H1 (cell line): ENCODE measurements at regions not wholly inside any gene's neighbourhood (a gene's known extent, or its start where the extent isn't known, plus 50 kb on each side); places are given as distances from the start of the nearest gene placed in this dataset.

ENCODE experiments used
- BRCA1 ChIP-seq: IDR thresholded peaks from 2 replicates; pipeline ENCODE4 v1.6.1; 2012; ENCODE audit warnings: low read depth, low read length, improper control_type of control experiment
- EP300 ChIP-seq, 2 experiments: IDR thresholded peaks; 1 replicate in 1 of 2; 2 replicates in 1 of 2; pipeline ENCODE4 v1.6.1; 2011 to 2012; ENCODE audit warnings: low read depth in 2 of 2, low read length in 2 of 2, mild to moderate bottlenecking in 2 of 2, borderline replicate concordance in 1 of 2, inconsistent platforms in 1 of 2, moderate library complexity in 1 of 2
- FOSL1 ChIP-seq: IDR thresholded peaks from 2 replicates; pipeline ENCODE4 v1.6.1; 2011; ENCODE audit warnings: mild to moderate bottlenecking, low read depth, low read length, moderate library complexity; ENCODE audit not compliant: insufficient read depth
- SUZ12 ChIP-seq: fragments of 200-600 bp; sonication (generic); IDR thresholded peaks from 2 replicates; pipeline ENCODE4 v1.6.1; 2012; ENCODE audit warnings: mild to moderate bottlenecking, inconsistent platforms, low read length, moderate library complexity, mixed read lengths

DNA sequence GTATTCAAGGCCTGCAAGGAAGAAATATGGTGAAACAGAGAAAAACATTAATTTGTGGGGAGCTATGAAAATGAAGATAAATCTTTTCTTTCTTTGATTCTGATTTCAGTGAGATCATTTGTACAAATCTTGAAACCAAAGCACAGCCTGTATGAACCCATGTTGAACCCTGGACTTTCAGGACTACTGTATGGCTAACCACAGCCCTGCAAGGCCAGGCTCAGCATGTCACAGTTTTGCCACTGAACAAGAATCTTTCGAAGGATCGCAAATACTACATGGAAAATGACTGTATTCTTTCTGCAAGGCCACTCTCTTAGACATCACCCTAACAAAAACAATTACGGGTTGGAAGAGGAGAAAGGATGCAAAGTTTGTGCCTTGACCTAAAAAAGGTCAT lies 161.7 kb upstream of the MAF start (continued):
- TF ChIP-seq EP300 (IDR thresholded peaks at IDR 0.05; ENCODE audit: borderline replicate concordance in 1 of 2, low read depth in 2 of 2, low read length in 2 of 2) (no peak), FOSL1 (no peak), SUZ12 (no peak), BRCA1 (no peak)
- TF ChIP-seq, all 59 proteins: peak for 0
